Caco-2 (cell line): ENCODE measurements at regions not wholly inside any gene's neighbourhood (a gene's known extent, or its start where the extent isn't known, plus 50 kb on each side); places are given as distances from the start of the nearest gene placed in this dataset.

ENCODE experiments used
- BruUV-seq: library from RNA; stranded (reverse); fragments of 400-500 nt; replicated peaks from 2 replicates; lab custom pipeline; 2021; lab: Mats Ljungman, UMichigan
- CTCF ChIA-PET: fragments of 300-600 bp; sonication (Branson Sonifier 250); formaldehyde crosslinking; loops from one replicate; lab custom pipeline; 2022; ENCODE audit warnings: antibody characterized with exemption; lab: Charles Lee
- POLR2A ChIA-PET: fragments of 300-600 bp; sonication (Branson Sonifier 250); formaldehyde crosslinking; loops from one replicate; lab custom pipeline; 2022; ENCODE audit warnings: antibody characterized with exemption; lab: Charles Lee
- DNase-seq, 2 experiments: peaks; one replicate each; pipeline versions ENCODE4 v3.0.0 to v3.0.0-alpha.2; 2020 to 2022
- H3K27me3 ChIP-seq: replicated peaks from 2 replicates; pipeline ENCODE4 v1.6.0; 2011; ENCODE audit warnings: low read length; ENCODE audit not compliant: control insufficient read depth, insufficient read depth
- H3K36me3 ChIP-seq: 2 replicates; pipeline ENCODE4 v1.5.1; 2011; ENCODE audit warnings: low read length; ENCODE audit not compliant: control insufficient read depth, insufficient read depth
- H3K4me1 ChIP-seq: fragments of 250-450 bp; sonication (Bioruptor Pico); 2 replicates; pipeline ENCODE4 v1.5.1; 2020; ENCODE audit warnings: mild to moderate bottlenecking
- H3K4me3 ChIP-seq: 2 replicates; pipeline ENCODE4 v1.5.1; 2011; ENCODE audit warnings: low read depth, mild to moderate bottlenecking, control low read depth, low read length
- H3K9me3 ChIP-seq: fragments of 250-450 bp; sonication (Bioruptor Pico); 2 replicates; pipeline ENCODE4 v1.5.1; 2020; ENCODE audit warnings: mild to moderate bottlenecking, moderate library complexity
- H3K27ac Mint-ChIP-seq: one replicate; pipeline ENCODE4 v1.8.0; 2022; ENCODE audit warnings: mixed read lengths; ENCODE audit not compliant: unreplicated experiment
- H3K27me3 Mint-ChIP-seq: one replicate; pipeline ENCODE4 v1.8.0; 2022; ENCODE audit warnings: mixed read lengths; ENCODE audit not compliant: insufficient read depth, unreplicated experiment
- H3K36me3 Mint-ChIP-seq: one replicate; pipeline ENCODE4 v1.8.0; 2022; ENCODE audit warnings: mild to moderate bottlenecking, mixed read lengths; ENCODE audit not compliant: insufficient read depth, unreplicated experiment
- H3K4me1 Mint-ChIP-seq: one replicate; pipeline ENCODE4 v1.8.0; 2022; ENCODE audit warnings: low read depth, mixed read lengths; ENCODE audit not compliant: unreplicated experiment
- H3K4me3 Mint-ChIP-seq: one replicate; pipeline ENCODE4 v1.8.0; 2022; ENCODE audit warnings: mild to moderate bottlenecking, moderate library complexity, mixed read lengths; ENCODE audit not compliant: unreplicated experiment
- H3K9me3 Mint-ChIP-seq: one replicate; pipeline ENCODE4 v1.8.0; 2022; ENCODE audit warnings: mixed read lengths; ENCODE audit not compliant: unreplicated experiment
- intact Hi-C: fragments of 100-400 bp; cut with micrococcal nuclease; formaldehyde crosslinking; loops from one replicate; pipeline ENCODE4 v1.10.0; 2022; ENCODE audit not compliant: unreplicated experiment
- TF ChIP-seq, protein P1 (sequence below), 2 experiments: fragments of 200-600 bp in 1 of 2; IDR thresholded peaks; 1 replicate in 1 of 2; 2 replicates in 1 of 2; pipeline versions ENCODE4 v1.5.1 to v1.8.0; 2011 to 2022; ENCODE audit warnings: antibody characterized with exemption in 1 of 2, control low read depth in 1 of 2, inconsistent platforms in 1 of 2, low read depth in 1 of 2, low read length in 1 of 2, mild to moderate bottlenecking in 1 of 2, moderate library complexity in 1 of 2; ENCODE audit not compliant: insufficient read depth in 1 of 2, severe bottlenecking in 1 of 2, unreplicated experiment in 1 of 2

DNA sequence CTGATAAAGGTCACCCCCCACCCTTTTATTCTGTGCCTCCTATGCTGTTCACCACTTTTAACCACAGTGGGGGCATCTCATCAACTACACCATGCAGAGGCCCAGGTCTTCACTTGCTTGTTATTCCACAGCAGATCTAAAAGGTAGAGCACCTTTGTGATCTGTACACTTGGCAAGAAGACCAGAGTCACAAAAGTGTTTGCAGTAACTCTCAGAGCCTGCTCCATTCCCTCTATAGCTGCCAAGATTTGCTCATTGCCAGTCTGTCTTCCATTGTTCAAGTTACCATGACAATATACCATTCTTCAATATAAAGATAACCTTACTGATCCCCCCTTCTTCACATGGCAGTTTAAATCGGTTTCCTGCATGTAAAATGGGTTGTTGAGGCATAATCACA lies 180.0 kb downstream of the TOX3 start:
- intact Hi-C loops: no loop called here
- no peaks in the 10 kb centered on the region for H3K4me1 ChIP-seq
- Mint-ChIP-seq H3K4me1 (no peaks in the 10 kb centered on the region), H3K27ac (no peak overlapping the region), H3K9me3 (no peaks in the 10 kb centered on the region), H3K27me3 (no peaks in the 10 kb centered on the region), H3K36me3 (no peaks in the 10 kb centered on the region), H3K4me3 (no peak overlapping the region)
- TF ChIP-seq, protein P1, sequence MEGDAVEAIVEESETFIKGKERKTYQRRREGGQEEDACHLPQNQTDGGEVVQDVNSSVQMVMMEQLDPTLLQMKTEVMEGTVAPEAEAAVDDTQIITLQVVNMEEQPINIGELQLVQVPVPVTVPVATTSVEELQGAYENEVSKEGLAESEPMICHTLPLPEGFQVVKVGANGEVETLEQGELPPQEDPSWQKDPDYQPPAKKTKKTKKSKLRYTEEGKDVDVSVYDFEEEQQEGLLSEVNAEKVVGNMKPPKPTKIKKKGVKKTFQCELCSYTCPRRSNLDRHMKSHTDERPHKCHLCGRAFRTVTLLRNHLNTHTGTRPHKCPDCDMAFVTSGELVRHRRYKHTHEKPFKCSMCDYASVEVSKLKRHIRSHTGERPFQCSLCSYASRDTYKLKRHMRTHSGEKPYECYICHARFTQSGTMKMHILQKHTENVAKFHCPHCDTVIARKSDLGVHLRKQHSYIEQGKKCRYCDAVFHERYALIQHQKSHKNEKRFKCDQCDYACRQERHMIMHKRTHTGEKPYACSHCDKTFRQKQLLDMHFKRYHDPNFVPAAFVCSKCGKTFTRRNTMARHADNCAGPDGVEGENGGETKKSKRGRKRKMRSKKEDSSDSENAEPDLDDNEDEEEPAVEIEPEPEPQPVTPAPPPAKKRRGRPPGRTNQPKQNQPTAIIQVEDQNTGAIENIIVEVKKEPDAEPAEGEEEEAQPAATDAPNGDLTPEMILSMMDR (IDR thresholded peaks at IDR 0.05; ENCODE audit: insufficient read depth in 1 of 2, low read depth in 1 of 2, low read length in 1 of 2, severe bottlenecking in 1 of 2, unreplicated experiment in 1 of 2): no peak
- POLR2A ChIA-PET: no interaction called here
- H3K4me3 ChIP-seq: no peak overlapping the region
- H3K27me3 ChIP-seq: no peaks in the 10 kb centered on the region
- CTCF ChIA-PET: no interaction called here
- DNase-seq: no peak
- BruUV-seq: no TSS peak
- H3K36me3 ChIP-seq: no peaks in the 10 kb centered on the region
- no peaks in the 10 kb centered on the region for H3K9me3 ChIP-seq

DNA sequence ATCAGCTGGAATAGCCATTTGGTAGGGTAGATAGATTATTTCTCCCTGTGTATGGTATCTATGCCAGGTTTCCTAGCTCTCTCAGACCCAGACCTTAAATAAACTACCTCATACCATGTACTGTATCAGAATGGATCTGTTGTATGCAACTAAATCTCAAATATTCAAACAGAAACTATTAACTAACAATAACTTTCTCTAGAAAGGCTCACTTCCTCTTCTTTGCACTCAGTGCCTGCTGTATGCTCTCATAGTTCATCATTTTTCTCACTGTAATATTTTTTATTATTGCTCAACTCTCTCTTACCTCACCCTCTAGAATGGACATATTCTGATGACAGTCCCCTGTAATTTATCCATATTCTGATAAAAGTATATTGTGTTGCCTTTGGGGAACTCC lies 182.4 kb downstream of the TOX3 start:
- H3K27me3 ChIP-seq: no peaks in the 10 kb centered on the region
- Mint-ChIP-seq H3K4me1 (no peaks in the 10 kb centered on the region), H3K4me3 (no peak overlapping the region), H3K9me3 (no peaks in the 10 kb centered on the region), H3K36me3 (no peaks in the 10 kb centered on the region), H3K27ac (no peak overlapping the region), H3K27me3 (no peaks in the 10 kb centered on the region)
- intact Hi-C loops: no loop called here
- CTCF ChIA-PET: no interaction called here
- no peaks in the 10 kb centered on the region for H3K4me1 ChIP-seq
- BruUV-seq: no TSS peak
- TF ChIP-seq, protein P1 (IDR thresholded peaks at IDR 0.05; ENCODE audit: insufficient read depth in 1 of 2, low read depth in 1 of 2, low read length in 1 of 2, severe bottlenecking in 1 of 2, unreplicated experiment in 1 of 2): no peak
- no peak for DNase-seq
- no peak overlapping the region for H3K4me3 ChIP-seq
- H3K9me3 ChIP-seq: no peaks in the 10 kb centered on the region
- POLR2A ChIA-PET: no interaction called here
- no peaks in the 10 kb centered on the region for H3K36me3 ChIP-seq

DNA sequence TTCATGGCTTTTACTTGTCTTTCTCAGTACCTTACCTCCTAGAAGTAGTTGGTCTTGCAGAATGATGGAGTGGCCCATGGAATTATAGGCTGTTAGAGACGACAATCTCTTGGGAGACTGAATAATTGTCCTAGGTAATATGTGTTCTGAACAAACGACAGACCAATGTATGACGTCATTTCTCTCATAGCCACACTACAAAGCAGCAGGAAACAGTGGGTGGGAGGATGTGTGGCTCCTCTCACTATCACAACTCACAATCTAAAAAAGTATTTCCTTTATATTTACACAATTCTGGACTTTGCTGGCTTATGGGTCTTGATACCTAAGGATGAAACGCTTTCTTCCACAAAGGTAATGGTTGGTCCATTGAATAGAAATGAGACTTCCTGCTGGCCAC lies 183.9 kb downstream of the TOX3 start:
- H3K36me3 Mint-ChIP-seq: no peaks in the 10 kb centered on the region
- DNase-seq: no peak
- POLR2A ChIA-PET: no interaction called here
- intact Hi-C loops: no loop called here
- no peaks in the 10 kb centered on the region for H3K4me1 Mint-ChIP-seq
- H3K4me3 Mint-ChIP-seq: no peak overlapping the region
- CTCF ChIA-PET: no interaction called here
- no peak overlapping the region for H3K27ac Mint-ChIP-seq
- no peaks in the 10 kb centered on the region for H3K36me3 ChIP-seq
- no peaks in the 10 kb centered on the region for H3K27me3 Mint-ChIP-seq
- H3K4me1 ChIP-seq: no peaks in the 10 kb centered on the region
- H3K4me3 ChIP-seq: no peak overlapping the region
- TF ChIP-seq, protein P1 (IDR thresholded peaks at IDR 0.05; ENCODE audit: insufficient read depth in 1 of 2, low read depth in 1 of 2, low read length in 1 of 2, severe bottlenecking in 1 of 2, unreplicated experiment in 1 of 2): no peak
- no peaks in the 10 kb centered on the region for H3K9me3 Mint-ChIP-seq
- no peaks in the 10 kb centered on the region for H3K9me3 ChIP-seq
- no TSS peak for BruUV-seq
- H3K27me3 ChIP-seq: no peaks in the 10 kb centered on the region
